Fibroblast of upper back skin (primary cell): ENCODE measurements at regions not wholly inside any gene's neighbourhood (a gene's known extent, or its start where the extent isn't known, plus 50 kb on each side); places are given as distances from the start of the nearest gene placed in this dataset.
"Not testable (repeated sequence)": the region's sequence is repeated elsewhere in the genome, so short reads cannot be mapped to it uniquely, and the experiment has no call there.

Source experiments
- DNase-seq: peaks from one replicate; pipeline ENCODE4 v3.0.0-alpha.2; 2013

DNA sequence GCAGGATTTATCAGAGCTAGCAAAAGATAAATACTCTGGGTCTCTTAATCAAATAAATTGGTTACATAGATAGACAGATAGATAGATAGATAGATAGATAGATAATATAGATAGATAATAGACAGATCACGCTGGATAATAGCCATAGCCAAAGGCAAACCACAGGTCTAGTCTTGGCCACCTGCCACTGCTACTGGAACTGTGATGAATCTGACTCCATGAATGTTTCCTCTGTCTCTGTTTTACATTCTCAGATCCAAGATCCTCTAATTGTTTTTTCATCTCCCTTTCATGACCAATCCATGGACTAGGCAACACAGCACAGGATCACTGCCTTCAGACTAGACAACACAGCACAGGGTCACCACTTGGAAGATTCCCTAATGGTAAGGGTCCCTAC lies 444.7 kb upstream of the NFIA start:
- peak; percentile 2 for DNase-seq

GRCh38 chr1:60636946-60637345 lies 445.4 kb upstream of the NFIA start:
- DNase-seq = no peak

DNA sequence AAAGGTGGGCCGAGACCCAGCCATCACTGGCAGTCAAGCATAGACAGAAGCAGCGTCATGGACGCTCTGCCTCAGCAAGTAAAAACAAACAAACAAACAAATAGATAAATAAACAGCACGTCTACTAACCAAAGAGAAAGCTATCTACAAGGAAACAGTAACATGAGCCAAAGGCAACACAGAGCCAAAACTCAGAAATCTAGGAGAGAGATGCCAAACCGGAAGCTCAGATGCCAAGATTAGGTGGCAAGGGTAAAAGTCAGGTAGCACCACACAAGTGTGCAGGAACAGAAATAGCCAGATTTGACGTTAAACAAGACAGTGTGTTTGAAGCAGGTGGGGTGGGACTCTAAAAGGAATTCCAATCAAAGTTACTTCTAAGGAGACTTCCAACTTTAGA lies 448.3 kb upstream of the NFIA start:
- DNase-seq = no peak

DNA sequence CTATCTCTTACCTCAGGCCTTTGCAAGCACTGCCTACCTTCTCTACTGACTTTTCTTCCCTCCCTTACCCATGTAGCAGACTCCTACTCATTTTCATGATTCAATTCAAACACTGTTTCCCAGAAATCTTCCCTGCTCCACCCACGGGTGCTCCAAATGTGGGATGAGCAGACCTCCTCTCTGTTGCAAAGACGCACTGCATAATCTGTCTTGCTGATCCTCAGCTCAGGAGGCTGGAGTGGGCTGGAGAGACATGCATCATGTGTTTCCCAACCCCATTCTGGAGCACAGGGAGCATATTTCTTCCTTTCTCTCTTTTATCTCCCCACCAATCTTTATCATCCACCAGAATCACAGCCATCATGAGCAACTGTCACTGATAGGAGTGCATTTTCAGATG lies 459.9 kb upstream of the NFIA start:
- DNase-seq = no peak

GRCh38 chr1:60621368-60621851 lies 461.0 kb upstream of the NFIA start:
- DNase-seq = peak; percentile 49

GRCh38 chr1:60620087-60620486 lies 462.3 kb upstream of the NFIA start:
- DNase-seq = no peak

DNA sequence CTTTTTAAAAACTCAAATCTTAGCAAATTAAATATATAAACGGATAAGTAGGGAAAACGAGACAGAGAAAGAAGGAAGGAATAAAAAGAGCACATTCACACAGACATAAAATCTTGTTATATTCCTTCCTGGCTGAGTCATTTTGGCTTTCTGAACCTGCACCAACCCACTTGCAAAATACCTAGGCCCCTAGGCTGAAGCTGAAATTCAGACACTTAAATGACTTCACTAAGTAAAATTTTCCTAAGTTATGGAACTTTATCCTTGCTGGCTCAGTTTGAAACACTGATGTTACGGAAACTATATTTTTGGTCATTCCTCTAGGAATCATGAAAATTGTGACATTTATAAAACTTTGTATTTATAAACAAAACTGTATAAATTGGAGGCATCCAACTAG lies 462.8 kb upstream of the NFIA start:
- DNase-seq = no peak

- peak; percentile 76 for DNase-seq
These were observed 466.7 kb upstream of the NFIA start for GRCh38 chr1:60615666-60616065.

DNA sequence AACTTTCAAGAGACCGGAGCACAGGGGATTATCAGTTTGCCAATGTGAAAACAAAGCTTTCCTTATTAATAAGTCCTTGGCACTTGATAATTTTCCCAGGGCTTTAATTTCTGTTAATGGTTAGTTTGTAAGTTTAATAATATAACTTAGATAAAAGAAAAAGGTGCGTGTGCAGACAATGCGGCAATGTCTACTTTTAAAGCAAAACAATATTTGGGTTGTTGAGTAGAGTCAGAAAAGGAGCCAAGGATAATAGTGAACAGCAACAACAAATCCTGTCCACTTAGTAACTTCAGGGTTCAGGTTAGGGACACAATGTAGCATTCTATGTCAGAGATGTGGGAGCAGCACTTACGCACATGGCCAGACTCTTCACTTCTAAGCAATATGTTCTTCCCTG lies 469.6 kb upstream of the NFIA start:
- DNase-seq = no peak

DNA sequence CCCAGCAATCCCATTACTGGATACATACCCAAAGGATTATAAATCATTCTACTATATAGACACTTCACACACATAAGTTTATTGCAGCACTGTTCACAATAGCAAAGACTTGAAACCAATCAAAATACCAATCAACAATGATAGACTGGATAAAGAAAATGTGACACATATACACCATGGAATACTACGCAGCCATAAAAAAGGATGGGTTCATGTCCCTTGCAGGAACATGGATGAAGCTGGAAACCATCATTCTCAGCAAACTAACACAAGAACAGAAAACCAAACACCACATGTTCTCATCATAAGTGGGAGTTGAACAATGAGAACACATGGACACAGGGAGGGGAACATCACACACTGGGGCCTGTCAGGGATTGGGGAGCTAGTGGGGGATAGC lies 475.4 kb upstream of the NFIA start:
- DNase-seq = not testable (repeated sequence)

DNA sequence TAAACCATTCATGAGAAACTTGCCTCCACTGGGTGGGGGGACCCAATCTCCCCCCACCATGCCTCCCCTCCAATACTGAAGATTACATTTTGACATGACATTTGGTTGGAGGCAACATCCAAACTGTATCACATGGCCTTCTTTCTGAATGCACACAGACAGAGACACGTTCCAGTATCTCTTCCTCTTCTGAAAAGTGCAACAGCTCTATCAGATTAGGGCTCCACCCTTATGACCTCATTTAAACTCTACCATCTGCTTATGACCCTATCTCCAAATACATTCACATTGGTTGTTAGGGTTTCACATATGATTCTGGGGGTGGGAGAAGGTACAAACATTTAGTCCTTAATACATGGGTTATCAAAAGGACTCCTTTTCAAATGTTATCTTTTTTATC lies 481.8 kb upstream of the NFIA start:
- DNase-seq = no peak

DNA sequence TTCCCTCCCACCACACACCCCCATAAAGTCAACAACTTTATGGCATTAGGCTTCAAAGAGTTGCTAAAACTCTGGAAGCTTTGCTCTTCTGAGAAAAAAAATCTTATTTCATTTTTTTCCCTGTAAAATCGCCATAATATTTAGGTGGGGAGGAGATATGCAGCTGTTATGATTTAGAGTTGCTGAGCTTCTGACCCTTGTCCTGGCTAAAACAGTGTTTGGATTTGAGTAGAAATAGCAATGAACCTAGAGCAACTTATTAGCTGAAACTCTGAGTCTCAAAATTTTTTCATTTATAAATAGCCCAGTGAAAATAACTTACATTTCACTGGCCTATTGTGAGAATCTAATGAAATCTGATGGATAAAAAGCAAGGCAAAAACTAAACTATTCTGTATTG lies 482.8 kb upstream of the NFIA start:
- DNase-seq = no peak

- no peak for DNase-seq
These were observed 484.1 kb upstream of the NFIA start for GRCh38 chr1:60598041-60598910.

GRCh38 chr1:60596791-60597750 lies 485.3 kb upstream of the NFIA start:
- DNase-seq = peak; percentile 58

- DNase-seq = no peak
These were observed 490.8 kb upstream of the NFIA start for GRCh38 chr1:60591583-60591982.

- peak; percentile 23 for DNase-seq
These were observed 492.4 kb upstream of the NFIA start for GRCh38 chr1:60589916-60590315.

DNA sequence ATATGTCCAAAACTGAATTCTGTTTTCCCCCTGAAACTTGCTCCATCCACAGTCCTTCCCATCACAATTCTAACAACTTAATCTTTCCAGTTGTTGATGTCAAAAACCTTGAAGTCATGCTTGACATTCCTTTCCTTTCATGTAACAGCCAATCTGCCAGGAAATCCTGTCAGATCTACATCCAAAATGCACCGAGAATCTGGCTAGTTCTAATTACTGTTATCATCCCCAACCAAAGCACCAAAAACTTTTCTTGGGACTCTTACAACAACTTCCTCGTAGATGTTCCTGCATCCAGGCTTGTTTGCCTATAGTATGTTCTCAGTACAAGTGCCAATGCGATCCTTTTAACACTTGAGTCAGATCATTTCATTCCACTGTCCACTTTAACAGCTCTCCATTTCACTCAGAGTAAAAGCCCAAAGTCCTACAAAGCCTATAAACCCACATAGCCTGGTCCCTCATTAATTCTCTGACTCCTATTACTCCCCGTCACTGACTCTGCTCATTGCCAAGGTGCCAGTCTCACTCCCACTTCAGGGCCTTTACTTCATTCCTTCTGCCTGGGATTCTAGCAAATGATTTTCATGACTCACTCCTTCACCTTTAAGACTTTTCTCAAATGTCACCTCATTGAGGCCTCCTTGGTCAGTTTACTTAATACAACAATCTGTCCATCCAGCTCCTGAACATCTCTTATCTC lies 493.2 kb upstream of the NFIA start:
- DNase-seq = peak; percentile 41

GRCh38 chr1:60584371-60584770 lies 498.0 kb upstream of the NFIA start:
- no peak for DNase-seq

DNA sequence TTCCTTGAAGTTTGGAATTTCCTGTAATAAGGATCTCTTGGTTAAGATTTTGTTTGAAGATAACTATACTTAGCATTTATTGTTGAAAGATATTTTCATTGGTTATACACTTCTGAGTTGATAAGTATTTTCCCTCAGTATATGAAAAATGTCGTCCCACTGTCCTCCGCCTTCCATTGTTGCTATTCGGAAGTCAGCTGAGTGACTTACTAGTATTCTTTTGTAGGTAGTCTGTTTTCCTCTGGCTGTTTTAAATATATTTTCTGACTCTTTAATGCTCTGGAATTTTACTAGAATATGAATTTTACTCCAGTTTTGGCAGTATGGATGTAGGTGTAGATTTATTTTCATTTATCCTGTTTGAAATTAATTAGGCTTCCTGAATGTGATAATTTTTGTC lies 498.7 kb upstream of the NFIA start:
- no peak for DNase-seq

GRCh38 chr1:60581455-60582220 lies 500.7 kb upstream of the NFIA start:
- DNase-seq = no peak

GRCh38 chr1:60577029-60577428 lies 503.5 kb upstream of the C1orf87 start:
- DNase-seq = no peak

- no peak for DNase-seq
These were observed 501.9 kb upstream of the C1orf87 start for GRCh38 chr1:60575326-60575977.
